DMS53 treated with DMSO at 0.1 percent for 48 hours (cell line): ENCODE measurements at regions not wholly inside any gene's neighbourhood (a gene's known extent, or its start where the extent isn't known, plus 50 kb on each side); places are given as distances from the start of the nearest gene placed in this dataset.
A peak's percentile ranks its signal among the peaks of the same experiment; 100 is the strongest.

Experiments
- DNase-seq: peaks from one replicate; lab custom pipeline; 2025; ENCODE audit not compliant: unreplicated experiment; lab: John Stamatoyannopoulos, UW

DNA sequence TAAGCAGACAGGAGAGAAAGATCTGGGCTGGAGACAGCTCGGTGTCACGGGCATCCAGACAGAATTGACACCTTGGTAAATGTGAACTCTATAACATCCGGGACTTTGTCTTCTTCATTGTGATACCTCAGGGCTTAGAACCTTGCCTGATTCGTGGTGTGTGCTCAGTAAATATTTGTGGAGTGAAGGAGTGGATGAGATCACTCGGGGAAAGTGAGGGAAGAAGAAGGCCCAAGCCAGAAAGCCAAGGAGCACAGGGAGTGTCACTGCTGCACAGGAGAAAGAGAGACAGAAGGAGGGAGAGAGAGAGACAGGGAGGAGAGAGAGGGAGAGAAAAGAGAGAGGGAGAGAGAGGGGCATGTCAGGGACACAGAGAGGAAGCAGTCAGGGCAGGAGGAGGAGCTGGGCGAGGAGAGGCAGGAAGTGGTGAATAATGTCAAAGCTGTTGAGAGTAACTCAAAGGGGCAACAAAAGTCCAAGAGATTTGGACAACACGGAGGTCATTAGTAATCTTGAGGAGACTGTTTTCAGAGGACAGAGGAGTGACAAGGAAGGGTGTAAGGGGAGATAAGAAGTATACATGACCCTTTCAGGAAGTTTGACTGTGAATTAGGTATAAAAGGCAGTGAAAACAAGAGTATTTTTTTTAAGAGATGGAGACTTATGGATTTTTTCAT is 141.6 kb upstream of the MAX start:
- DNase-seq, result peak; percentile 81

DNA sequence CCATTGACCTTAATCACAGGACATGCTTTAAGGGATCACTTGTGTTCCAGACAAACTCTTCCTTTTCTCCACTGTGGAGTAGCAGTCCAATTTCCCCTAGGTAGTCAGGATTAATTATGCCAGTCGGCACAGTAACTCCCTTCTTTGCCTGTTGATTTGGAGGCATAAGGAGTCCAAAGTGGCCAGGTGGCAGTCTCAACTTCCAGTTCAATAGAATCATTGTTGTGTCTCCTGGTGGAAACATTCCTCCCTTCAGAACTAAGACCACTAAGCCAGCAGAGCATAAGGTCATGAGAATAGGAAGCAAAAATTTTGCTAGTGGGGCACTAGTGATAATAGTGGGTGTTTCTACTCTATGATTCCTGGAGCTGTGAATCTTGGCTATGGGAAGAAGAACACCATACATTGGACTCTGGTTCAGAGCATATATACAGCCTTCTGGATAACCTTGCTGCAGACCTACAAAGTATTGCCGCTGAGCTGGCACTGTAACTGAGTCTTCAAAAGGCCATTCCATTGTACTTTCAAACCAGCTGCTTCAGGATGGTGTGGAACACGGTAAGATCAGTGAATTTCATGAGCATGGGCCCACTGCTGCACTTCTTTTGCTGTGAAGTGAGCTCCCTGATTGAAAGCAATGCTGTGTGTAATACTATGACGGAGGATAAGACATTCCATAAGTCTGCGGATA is 147.3 kb upstream of the MAX start:
- DNase-seq, result no peak

DNA sequence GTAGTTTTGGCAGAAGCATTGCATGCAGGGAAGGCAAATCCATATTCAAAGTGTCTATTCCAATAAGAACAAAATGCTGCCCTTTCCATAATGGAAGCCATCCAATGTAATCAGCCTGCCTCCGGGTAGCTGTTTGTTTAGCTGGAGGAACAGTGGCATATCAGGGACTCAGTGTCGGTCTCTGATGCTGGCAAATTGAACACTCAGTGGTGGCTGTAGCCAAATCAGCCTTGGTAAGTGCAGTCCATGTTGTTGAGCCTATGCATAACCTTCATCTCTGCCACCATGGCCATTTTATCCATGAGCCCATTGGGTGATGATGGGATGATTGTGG is 147.8 kb upstream of the MAX start:
- DNase-seq, result no peak

DNA sequence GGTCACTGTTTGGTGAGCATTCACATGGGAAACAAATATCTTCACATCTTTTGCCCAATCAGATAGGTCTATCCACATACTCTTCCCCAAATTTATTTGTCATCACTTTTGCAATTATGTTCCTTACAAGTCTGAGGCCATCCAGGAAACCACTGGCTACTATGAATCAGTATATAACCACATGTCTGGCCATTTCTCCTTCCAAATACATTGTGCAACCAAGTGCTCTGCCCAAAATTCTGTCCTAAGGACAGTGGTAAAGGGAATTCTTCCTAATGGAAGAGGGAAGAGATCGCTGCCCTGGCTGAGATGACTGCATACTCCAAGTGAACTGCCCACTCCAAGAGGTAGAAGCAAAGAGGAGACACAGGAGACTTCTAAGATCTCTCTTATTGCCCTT is 148.9 kb upstream of the MAX start:
- DNase-seq, result no peak

DNA sequence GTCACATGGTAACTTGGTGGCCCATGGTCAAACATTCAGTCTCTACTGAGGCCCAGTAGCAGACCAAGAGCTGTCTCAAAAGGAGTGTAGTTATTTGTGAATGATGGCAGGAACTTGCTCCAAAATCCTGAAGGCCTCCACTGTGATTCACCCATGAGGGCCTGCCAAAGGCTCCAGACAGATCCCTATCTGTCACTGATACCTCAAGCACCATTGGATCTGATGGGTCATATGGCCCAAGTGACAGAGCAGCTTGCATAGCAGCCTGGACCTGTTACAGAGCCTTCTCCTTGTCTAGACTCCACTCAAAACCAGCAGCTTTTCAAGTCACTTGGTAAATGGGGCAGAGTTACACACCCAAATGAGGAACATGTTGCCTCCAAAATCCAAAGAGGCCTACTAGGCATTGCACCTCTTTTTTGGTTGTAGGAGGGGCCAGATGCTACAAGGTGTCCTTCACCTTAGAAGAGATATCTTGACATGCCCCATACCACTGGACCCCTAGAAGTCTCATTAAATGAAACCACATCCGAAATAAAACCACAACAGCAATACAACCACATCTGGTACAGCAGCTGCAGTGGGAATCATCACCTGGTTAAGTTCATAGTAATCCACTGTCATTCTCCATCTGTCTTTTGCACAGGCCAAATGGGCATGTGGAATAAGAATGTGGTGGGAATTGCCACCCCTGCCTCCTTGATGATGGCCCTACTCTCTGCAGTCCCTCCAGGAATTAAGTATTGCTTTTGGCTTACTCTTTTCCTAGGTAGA is 150.4 kb upstream of the MAX start:
- no peak for DNase-seq

DNA sequence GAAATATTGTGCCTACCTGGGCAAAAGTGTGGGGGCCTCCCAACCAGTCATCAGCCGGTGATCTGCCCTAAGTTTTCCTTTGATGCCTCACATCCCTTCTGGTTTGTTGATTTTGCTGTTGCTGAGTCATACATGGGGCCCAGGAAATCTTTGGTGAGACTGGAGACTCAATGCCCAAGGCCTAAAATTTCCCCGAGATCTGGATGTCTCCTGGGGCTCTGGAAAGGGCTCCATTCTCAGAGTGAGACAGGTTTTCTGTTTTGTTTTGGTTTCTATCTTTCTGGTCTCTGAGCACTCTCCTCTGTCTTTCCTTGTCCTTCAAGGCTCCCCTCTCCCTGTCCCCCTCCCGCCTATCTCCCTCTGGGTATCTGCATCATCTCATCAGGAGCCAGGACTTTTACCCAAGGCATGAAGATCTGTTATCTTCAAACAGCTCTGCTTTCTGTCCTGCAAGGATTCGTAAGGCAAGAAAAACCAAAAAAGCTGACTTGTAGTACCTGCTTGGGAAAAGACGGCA is 152.8 kb upstream of the MAX start:
- DNase-seq, result peak; percentile 34

DNA sequence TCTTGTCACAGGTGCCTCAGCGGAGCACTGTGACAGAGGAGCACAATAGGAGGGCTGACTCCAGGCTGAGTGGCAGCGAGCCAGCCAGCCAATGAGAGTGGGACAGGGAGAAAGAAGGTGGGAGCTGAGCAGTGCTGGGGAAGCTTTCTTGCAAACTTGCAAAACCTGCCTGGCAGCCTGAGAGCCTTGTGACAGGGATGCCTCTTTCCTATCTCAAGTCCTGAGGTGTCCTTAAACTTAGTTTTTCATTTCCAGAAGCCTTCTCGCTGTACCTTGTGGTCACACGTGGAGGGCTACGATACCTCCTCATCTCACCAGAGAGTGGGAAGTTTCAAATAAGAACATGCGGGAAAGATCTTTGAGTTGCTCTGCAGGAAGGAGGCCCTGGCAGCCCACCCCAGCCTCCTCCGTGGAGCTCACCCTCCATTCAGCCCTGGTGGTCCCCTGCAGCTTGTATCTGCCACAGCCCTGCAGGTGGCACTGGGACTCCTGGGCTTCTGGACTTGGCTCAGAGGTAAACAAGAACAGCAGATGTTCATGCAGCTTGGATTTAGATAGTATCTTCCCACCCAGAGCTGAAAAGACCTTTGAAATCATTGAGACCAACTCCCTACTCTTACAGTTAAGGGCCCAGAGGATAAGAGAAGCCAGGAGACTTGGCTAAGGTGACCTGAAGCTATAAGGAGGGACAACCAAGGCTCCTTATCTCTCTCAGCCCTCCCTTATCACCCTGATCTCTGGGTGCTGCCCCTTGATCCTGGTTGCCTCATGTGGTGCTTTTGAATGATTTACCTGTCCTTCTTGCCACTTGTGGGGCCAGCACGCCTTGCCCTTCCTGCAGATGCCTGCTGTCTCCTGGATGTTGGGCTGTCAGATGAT is 153.5 kb upstream of the MAX start:
- peak; percentile 81 for DNase-seq

DNA sequence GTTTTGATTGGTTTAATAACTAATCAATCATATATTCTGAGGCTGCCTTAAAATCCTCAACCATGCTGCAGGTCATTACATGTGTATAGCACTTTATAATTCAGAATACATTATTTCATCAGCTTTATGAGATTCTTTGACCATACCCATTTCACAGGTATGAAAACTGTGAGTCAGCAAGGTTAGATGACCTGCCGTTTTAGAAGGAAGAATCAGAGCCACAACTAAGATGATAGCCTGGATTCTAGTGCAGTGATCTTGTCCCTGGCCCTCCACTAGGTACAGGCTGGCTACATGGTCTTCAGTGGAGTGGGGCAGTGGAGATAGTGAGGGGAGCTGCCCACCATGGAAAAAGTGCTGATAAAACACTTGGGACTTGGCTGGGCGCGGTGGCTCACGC is 154.4 kb upstream of the MAX start:
- no peak for DNase-seq

DNA sequence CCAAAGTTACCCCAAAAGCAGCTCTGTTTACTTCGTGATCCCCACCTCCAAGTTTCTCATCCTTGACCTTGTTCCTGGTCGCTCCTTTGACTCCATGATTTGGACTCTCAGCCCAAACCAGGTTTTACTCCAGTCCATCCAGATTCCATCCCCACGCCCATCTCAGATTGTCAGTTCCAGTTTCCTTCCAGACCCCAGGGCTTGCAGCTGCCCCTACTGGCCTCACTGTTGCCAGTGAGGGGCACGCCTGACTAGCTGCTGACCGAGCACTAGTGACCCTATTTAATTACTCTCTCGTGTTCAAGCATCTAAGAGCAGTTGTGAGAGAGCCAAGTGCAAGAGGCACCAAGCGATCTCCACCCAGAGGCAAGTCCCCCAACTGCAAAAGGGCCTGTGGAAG is 155.1 kb upstream of the FUT8 start:
- DNase-seq, result no peak

DNA sequence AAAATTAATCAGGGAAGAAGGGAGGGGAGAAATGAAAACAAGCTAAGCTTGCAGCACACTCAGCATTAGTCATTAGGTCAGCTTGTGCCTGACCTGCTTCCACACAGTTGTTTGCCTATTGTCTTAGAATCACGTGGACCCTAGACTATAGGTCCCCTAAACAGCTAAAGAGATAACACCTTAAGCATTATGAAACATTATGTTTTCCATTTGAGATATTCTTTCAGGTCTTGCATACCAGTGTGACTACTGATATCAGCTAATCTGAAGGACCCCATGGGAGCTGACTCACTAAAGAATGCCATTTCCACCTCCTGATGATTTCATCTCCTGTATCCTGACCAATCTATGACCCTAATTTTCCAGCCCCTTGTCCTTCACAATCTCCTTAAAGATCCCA is 154.1 kb upstream of the FUT8 start:
- no peak for DNase-seq

DNA sequence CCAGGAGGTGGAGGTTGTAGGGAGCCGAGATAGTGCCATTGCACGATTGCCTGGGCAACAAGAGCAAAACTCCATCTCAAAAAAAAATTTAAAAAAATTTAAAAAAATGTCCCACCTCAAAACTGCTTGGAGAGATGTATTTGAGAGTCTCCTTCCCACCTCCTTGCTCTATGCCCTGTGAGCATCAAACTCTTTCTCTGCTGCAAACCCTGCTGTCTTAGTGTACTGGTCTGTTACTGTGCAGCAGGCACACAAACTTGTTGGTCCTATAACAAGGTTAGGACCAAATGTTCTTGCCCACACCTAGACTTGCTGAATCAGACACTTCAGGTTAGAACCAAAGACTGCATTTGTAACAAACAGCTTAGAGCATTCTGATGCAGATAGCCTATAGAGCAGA is 153.5 kb upstream of the FUT8 start:
- DNase-seq, result no peak

DNA sequence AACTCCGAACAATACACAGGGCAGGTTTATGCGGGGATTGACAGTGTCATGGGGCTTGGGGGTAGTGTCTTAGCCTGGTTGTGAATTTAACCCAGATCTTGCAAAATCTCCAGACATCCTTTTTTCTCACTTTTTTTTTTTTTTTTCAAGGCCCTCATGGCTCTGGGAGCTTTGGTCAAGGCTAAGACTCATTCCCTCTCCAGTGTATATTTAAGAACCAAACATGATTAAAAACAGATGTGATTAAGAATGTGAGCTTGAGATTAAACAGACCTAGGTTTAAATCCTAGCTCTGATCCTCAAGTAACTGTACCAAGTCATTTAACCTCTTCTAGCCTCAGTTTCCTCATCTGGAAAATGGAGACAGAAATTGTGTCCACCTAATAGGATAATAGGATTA is 151.7 kb upstream of the FUT8 start:
- DNase-seq, result no peak

DNA sequence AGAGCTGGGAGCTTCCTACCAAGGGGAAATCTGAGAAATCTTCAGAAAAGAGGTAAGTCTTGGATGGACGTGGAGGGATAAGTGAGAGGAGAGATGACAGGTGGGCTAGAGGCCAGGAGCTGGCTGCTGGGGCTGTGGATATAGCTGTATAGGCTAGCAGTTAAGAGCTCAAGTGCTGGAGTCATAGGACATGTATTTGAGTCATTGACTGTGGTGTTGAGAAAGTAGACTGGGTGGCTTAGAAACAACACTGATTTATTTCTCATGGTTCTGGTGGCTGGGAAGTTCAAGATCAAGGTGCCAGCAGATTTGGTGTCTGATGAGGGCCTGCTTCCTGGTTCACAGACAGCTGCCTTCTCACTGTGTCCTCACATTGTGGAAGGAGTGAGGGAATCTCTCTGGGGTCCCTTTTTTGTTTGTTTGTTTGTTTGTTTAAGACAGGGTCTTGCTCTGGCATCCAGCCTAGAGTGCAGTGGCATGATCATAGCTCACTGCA is 151.1 kb upstream of the FUT8 start:
- DNase-seq, result no peak

DNA sequence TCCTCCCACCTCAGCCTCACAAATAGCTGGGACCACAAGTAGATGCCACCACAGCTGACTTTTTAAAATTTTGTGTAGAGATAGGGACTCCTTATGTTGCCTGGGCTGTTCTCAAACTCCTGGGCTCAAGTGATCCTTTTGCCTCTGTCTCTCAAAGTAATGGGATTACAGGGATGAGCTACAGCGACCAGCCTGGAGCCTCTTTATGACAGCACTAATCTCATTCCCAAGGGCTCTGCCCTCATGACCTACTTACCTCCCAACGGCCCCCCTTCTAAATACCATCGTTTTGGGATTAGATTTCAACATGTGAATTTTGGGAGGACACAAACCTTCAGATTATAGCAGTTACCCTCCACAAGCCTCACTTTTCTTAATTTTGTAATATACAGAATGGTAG is 150.6 kb upstream of the FUT8 start:
- no peak for DNase-seq

DNA sequence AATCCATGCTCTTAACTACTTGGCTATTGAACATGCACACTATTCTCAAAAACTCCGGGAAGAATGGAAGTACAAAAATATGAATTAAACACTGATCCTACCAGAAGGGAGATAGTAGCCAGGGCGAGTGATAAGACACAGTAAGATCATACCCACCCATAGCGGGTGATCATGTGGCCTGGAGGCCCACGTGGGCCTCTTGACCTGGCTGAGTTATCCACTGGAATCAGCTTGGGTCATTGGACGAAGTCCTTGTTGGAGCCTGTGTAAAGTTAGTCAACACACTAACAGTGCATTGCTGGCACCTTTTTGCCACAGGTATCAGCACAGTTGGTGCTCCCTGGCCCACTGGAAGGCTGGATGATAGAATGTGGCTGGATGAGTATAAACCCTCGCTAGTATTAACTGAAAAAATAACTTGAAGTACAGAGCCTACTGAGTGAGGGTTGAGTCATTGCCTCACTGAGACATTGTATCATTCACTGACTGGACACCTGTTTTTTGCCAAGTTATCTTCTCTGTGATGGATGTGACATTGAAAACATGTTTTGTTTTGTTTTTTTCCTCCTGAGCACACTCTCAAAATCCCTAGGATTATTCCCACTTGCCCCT is 149.2 kb upstream of the FUT8 start:
- DNase-seq, result no peak

DNA sequence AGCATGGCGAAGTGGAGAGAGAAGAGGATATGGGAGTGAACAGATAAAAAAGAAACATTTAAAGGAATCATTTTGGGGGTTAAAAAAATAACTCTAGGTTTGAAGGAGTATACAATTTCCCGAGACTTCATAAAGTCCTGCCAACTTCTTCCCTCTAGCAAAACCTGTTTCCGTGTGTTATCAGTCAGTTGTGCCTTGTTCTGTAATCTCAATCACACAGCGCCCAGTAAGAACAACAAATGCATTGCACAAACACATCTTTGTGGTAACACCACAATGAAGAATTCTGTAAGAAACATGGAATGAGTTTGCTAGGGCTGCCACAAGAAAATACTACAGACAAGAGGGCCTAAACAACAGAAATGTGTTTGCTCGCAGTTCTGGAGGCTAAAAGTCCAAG is 144.7 kb upstream of the FUT8 start:
- no peak for DNase-seq

DNA sequence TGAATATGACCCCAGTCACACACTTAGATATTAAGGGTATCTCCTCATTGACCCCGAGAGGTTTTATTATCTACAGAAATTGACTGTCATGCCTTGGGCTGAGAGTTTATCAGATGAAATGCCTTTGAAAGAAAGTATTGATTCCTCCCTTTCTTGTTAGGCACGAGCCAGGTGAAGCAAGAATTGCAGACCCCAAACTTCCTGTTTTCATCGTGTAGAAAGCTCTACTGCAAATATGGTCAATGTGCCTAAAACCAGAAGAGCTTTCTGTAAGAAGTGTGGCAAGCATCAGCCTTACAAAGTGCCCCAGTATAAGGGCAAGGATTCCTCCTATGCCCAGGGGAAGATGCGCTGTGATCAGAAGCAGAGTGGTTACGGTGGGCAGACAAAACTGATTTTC is 143.9 kb upstream of the FUT8 start:
- no peak for DNase-seq

DNA sequence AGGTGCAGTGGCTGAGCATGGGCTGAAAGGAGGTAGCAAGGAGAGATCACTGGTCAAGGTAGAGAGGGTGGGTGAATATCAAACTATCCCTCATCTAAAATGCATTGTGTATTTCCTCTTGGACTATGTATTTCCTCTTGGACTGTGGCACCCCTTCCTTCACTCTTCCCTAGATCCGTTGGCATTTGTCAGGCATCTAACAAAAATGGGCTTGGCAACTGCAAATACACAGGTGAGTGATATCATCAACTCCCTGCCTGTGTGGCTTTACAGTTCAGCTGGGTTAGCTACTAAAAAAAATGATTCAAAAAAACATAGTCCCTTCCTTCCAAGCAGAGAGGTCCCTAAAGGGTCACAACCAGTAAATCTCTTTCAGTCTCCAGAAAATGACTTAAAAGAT is 142.8 kb upstream of the FUT8 start:
- DNase-seq, result no peak

DNA sequence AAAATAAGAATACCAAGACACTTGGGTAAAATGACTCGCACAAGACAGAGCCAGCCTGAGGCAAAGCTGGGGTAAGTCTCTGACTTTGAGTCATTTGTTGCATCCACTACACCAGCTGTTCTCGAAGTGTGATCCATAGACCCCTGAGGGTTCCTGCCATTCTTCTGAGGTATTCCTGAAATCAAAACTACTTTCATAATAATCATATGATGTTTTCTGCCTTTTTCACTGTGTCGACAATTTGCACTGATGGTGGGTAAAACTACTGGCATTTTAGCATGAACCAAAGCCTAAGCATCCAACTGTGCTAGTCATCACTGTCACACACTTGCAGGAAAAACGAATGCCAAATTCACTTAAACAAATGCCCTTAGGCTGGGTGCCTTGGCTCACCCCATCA is 135.5 kb upstream of the FUT8 start:
- no peak for DNase-seq

DNA sequence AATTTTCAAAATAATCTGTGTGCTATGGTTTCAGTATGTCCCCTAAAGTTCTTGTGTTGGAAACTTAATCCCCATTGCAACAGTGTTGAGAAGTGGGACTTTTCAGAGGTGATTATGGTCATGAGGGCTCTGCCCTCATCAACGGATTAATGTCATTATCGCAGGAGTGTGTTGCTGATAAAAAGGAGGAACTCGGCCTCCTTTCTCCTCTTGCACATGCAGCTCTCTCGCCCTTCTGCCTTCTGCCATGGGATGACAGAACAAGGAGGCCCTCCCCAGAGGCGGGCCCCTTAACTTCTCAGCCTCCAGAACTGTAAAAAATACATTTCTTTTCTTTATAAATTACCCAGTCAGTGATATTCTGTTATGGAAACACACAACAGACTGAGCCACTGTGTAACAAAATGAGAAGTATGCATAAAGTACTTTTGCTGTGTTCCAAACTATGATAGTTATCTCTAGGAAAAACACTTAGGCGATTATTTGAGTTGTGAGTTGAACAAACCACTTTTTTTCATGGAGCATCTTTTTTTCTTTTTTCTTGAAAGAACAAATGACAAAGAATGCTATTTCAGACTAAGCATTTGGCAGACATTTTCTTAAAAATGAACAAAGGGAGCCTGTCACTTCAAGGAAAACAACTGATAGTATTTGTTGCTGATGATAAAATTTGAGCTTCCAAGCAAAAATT is 134.8 kb upstream of the FUT8 start:
- no peak for DNase-seq
